ENCODE measurements at regions not wholly inside any gene's neighbourhood (a gene's known extent, or its start where the extent isn't known, plus 50 kb on each side); places are given as distances from the start of the nearest gene placed in this dataset.

- no peak for TF ChIP-seq EZH2 (IDR thresholded peaks at IDR 0.05; ENCODE audit: insufficient read depth, poor library complexity, severe bottlenecking)
- no peak for TF ChIP-seq EZH2phosphoT487 (IDR thresholded peaks at IDR 0.05; ENCODE audit: insufficient read depth, low read depth)
Observed at GRCh38 chr4:41877020-41877796, 58.0 kb upstream of the TMEM33 start.

All from GM23248 (cell line).